ENCODE measurements at regions not wholly inside any gene's neighbourhood (a gene's known extent, or its start where the extent isn't known, plus 50 kb on each side); places are given as distances from the start of the nearest gene placed in this dataset.

GRCh38 chr15:70478251-70478990 lies 284.9 kb downstream of the UACA start:
- Histone ChIP-seq H3K36me3 (replicated peaks; ENCODE audit: insufficient read depth, low read depth) (no peaks in the 10 kb centered on the region), H4K20me1 (ENCODE audit: insufficient read depth, poor library complexity, severe bottlenecking) (no peaks in the 10 kb centered on the region), H3K27ac (no peak overlapping the region), H3K79me2 (no peaks in the 10 kb centered on the region), H3K9me3 (ENCODE audit: low read depth) (no peaks in the 10 kb centered on the region), H3K4me2 (no peak overlapping the region), H3K4me1 (ENCODE audit: insufficient read depth) (no peaks in the 10 kb centered on the region), H3K4me3 (no peak overlapping the region), H3K9me2 (replicated peaks; ENCODE audit: insufficient read depth) (no peaks in the 10 kb centered on the region), H3K27me3 (no peaks in the 10 kb centered on the region), H2AFZ (no peak overlapping the region)
- no peak for DNase-seq (ENCODE audit: low spot score)
- TF ChIP-seq CTCF (IDR thresholded peaks at IDR 0.05; ENCODE audit: poor library complexity) (no peak), EZH2 (IDR thresholded peaks at IDR 0.05; ENCODE audit: borderline replicate concordance) (no peak), EZH2phosphoT487 (IDR thresholded peaks at IDR 0.05; ENCODE audit: low read depth, severe bottlenecking, unreplicated experiment) (no peak)
- 83% methylated on average over 18 of the region's 19 CpGs for WGBS (ENCODE audit: low lambda C conversion rate, missing lambda C conversion rate)

GRCh38 chr15:70477750-70478250 lies 285.6 kb downstream of the UACA start:
- H3K79me2 ChIP-seq = no peaks in the 10 kb centered on the region
- no peaks in the 10 kb centered on the region for H3K36me3 ChIP-seq (replicated peaks; ENCODE audit: insufficient read depth, low read depth)
- no peak overlapping the region for H3K4me3 ChIP-seq
- H3K4me2 ChIP-seq = no peak overlapping the region
- no peaks in the 10 kb centered on the region for H3K4me1 ChIP-seq (ENCODE audit: insufficient read depth)
- no peaks in the 10 kb centered on the region for H3K9me2 ChIP-seq (replicated peaks; ENCODE audit: insufficient read depth)
- no peaks in the 10 kb centered on the region for H3K27me3 ChIP-seq
- TF ChIP-seq CTCF (IDR thresholded peaks at IDR 0.05; ENCODE audit: poor library complexity) (no peak), EZH2 (IDR thresholded peaks at IDR 0.05; ENCODE audit: borderline replicate concordance) (no peak), EZH2phosphoT487 (IDR thresholded peaks at IDR 0.05; ENCODE audit: low read depth, severe bottlenecking, unreplicated experiment) (no peak)
- no peak overlapping the region for H2AFZ ChIP-seq
- H3K27ac ChIP-seq = no peak overlapping the region
- 89% methylated on average over 8 of the region's 9 CpGs for WGBS (ENCODE audit: low lambda C conversion rate, missing lambda C conversion rate)
- no peaks in the 10 kb centered on the region for H4K20me1 ChIP-seq (ENCODE audit: insufficient read depth, poor library complexity, severe bottlenecking)
- no peak for DNase-seq (ENCODE audit: low spot score)
- no peaks in the 10 kb centered on the region for H3K9me3 ChIP-seq (ENCODE audit: low read depth)

GRCh38 chr15:70476441-70476840 lies 286.9 kb downstream of the UACA start:
- H3K36me3 ChIP-seq (replicated peaks; ENCODE audit: insufficient read depth, low read depth) = no peaks in the 10 kb centered on the region
- DNase-seq (ENCODE audit: low spot score) = no peak
- H3K4me2 ChIP-seq = no peak overlapping the region
- 96% methylated on average over 5 of the region's 5 CpGs for WGBS (ENCODE audit: low lambda C conversion rate, missing lambda C conversion rate)
- TF ChIP-seq EZH2phosphoT487 (IDR thresholded peaks at IDR 0.05; ENCODE audit: low read depth, severe bottlenecking, unreplicated experiment) = no peak
- no peak for TF ChIP-seq CTCF (IDR thresholded peaks at IDR 0.05; ENCODE audit: poor library complexity)
- no peak for TF ChIP-seq EZH2 (IDR thresholded peaks at IDR 0.05; ENCODE audit: borderline replicate concordance)
- no peaks in the 10 kb centered on the region for H3K79me2 ChIP-seq
- H2AFZ ChIP-seq = no peak overlapping the region
- H3K27ac ChIP-seq = no peak overlapping the region
- no peaks in the 10 kb centered on the region for H4K20me1 ChIP-seq (ENCODE audit: insufficient read depth, poor library complexity, severe bottlenecking)
- H3K27me3 ChIP-seq = no peaks in the 10 kb centered on the region
- H3K9me3 ChIP-seq (ENCODE audit: low read depth) = no peaks in the 10 kb centered on the region
- no peaks in the 10 kb centered on the region for H3K4me1 ChIP-seq (ENCODE audit: insufficient read depth)
- H3K9me2 ChIP-seq (replicated peaks; ENCODE audit: insufficient read depth) = no peaks in the 10 kb centered on the region
- H3K4me3 ChIP-seq = no peak overlapping the region

Measured in hepatocyte (in vitro differentiated cells).